ENCODE measurements at regions not wholly inside any gene's neighbourhood (a gene's known extent, or its start where the extent isn't known, plus 50 kb on each side); places are given as distances from the start of the nearest gene placed in this dataset.

DNA sequence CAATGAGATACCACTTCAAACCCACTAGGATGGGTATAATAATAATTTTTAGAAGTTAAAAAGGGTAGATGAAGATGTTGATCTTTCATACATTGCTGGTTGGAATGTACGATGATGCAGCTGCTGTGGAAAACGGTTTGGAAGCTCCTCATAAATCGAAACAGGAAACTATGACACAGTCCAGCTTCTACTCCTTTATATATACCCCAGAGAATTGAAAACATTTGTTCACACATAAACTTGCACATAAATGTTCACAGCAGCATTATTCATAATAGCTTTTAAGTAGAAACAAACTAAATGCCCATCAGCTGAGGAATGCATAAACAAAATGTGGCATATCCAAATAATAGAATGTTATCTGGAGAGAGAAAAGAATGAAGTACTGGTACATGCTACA lies 95.0 kb downstream of the STRADB start:
- TF ChIP-seq, protein P1, sequence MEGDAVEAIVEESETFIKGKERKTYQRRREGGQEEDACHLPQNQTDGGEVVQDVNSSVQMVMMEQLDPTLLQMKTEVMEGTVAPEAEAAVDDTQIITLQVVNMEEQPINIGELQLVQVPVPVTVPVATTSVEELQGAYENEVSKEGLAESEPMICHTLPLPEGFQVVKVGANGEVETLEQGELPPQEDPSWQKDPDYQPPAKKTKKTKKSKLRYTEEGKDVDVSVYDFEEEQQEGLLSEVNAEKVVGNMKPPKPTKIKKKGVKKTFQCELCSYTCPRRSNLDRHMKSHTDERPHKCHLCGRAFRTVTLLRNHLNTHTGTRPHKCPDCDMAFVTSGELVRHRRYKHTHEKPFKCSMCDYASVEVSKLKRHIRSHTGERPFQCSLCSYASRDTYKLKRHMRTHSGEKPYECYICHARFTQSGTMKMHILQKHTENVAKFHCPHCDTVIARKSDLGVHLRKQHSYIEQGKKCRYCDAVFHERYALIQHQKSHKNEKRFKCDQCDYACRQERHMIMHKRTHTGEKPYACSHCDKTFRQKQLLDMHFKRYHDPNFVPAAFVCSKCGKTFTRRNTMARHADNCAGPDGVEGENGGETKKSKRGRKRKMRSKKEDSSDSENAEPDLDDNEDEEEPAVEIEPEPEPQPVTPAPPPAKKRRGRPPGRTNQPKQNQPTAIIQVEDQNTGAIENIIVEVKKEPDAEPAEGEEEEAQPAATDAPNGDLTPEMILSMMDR (IDR thresholded peaks at IDR 0.05 in 8 of 11, conservative IDR thresholded peaks at IDR 0.05 in 3 of 11): no peak
- no peak for TF ChIP-seq POLR2AphosphoS5 (IDR thresholded peaks at IDR 0.05)
